WI38 (cell line): ENCODE measurements at regions not wholly inside any gene's neighbourhood (a gene's known extent, or its start where the extent isn't known, plus 50 kb on each side); places are given as distances from the start of the nearest gene placed in this dataset.

ENCODE experiments used
- H3K4me3 ChIP-seq: 2 replicates; pipeline ENCODE4 v1.5.1; 2011; ENCODE audit warnings: low read depth, mild to moderate bottlenecking, control low read depth, low read length
- CTCF ChIP-seq: IDR thresholded peaks from 2 replicates; pipeline ENCODE4 v1.5.1; 2012; ENCODE audit warnings: low read depth, mild to moderate bottlenecking, control low read depth, low read length

- TF ChIP-seq CTCF, result no peak
- H3K4me3 ChIP-seq, result no peak overlapping the region
Measured at GRCh38 chr5:167916706-167917105, 374.7 kb upstream of the WWC1 start.

GRCh38 chr5:167918184-167918812 is 373.1 kb upstream of the WWC1 start:
- TF ChIP-seq CTCF, result no peak
- no peak overlapping the region for H3K4me3 ChIP-seq

- no peak overlapping the region for H3K4me3 ChIP-seq
- no peak for TF ChIP-seq CTCF
Measured at GRCh38 chr5:167918813-167919483, 372.5 kb upstream of the WWC1 start.

GRCh38 chr5:167920589-167920988 is 370.9 kb upstream of the WWC1 start:
- no peak for TF ChIP-seq CTCF
- H3K4me3 ChIP-seq, result no peak overlapping the region

- no peak for TF ChIP-seq CTCF
Measured at GRCh38 chr5:167921796-167922195, 369.6 kb upstream of the WWC1 start.

GRCh38 chr5:167923396-167923795 is 368.0 kb upstream of the WWC1 start:
- no peak overlapping the region for H3K4me3 ChIP-seq
- no peak for TF ChIP-seq CTCF

More at GRCh38 chr5:167921796-167922195, 369.6 kb upstream of the WWC1 start:
- H3K4me3 ChIP-seq, result no peak overlapping the region

- no peak overlapping the region for H3K4me3 ChIP-seq
Measured at GRCh38 chr5:167929841-167930240, 361.6 kb upstream of the WWC1 start.

More at GRCh38 chr5:167929841-167930240, 361.6 kb upstream of the WWC1 start:
- TF ChIP-seq CTCF, result no peak
